GM18868 (cell line): ENCODE measurements at regions not wholly inside any gene's neighbourhood (a gene's known extent, or its start where the extent isn't known, plus 50 kb on each side); places are given as distances from the start of the nearest gene placed in this dataset.

Source experiments
- ATAC-seq: cut with Tn5 transposase; IDR thresholded peaks from one replicate; pipeline ENCODE4 v1.9.1; 2021; ENCODE audit warnings: mild to moderate bottlenecking, moderate library complexity; ENCODE audit not compliant: unreplicated experiment

- ATAC-seq = no peak
These were observed 561.4 kb downstream of the CDK5RAP2 start for GRCh38 chr9:120018550-120018949.

DNA sequence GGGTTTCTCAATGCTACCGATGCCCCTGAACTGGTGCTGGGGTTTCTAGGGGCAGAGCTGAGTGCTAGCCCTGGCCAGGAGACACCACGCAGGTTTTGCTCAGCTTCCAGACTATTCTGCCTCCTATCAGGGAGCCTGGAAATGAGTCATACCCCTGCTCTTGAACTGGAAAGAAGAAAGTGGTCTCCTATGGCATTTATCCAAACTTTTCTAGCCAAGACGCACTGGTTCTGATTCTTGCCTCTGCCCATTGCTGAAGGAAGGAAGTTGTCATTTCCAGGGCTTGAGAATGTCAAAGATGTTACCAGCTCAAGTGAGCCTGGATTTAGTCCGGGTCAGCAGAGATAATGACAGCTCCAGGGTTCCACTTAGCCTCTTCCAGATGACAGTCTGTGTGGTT is 561.9 kb downstream of the CDK5RAP2 start:
- no peak for ATAC-seq

GRCh38 chr9:120016231-120016630 is 563.7 kb downstream of the CDK5RAP2 start:
- ATAC-seq = no peak

DNA sequence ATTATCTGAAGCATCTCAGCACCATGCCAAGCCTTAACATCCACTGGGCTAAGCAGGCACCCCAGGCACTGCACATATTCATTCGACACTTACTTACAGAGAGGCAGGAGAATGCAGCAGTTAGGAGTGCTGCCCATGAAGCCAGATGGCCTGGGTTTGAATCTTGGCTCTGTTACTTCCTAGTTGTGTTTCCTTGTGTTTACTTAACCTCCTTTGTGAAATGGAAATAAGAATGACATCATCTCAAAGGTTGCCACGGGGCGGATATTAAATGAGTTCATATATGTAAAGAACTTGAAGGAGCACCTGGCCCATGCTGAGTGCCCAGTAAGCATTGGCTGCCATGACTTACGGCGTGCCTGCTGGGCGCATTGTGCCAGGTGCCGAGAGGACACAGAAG is 565.2 kb downstream of the CDK5RAP2 start:
- no peak for ATAC-seq

- ATAC-seq = no peak
These were observed 570.1 kb downstream of the CDK5RAP2 start for GRCh38 chr9:120009856-120010255.

DNA sequence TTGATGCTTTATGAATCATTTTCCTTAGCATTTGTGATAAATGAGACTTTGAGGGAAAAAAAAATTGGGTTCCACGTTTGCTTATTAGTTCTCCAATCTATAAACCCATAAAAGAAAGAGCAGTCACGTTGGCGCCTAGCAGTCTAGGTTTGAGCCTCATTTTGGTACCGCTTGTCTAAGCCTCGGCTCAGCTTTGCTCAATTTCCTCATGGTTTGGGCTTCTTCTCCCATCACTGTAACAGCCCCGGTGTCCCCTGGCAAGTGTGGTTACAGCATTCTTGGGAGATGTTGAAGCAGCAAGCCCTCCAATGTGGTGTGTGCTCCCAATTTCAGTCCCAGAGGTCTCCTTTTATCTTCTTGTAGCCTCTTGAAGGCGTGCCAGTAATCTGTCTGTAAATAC is 578.4 kb downstream of the CDK5RAP2 start:
- ATAC-seq = no peak

- ATAC-seq = no peak
These were observed 581.4 kb downstream of the CDK5RAP2 start for GRCh38 chr9:119998614-119999013.

GRCh38 chr9:119991797-119992196 is 588.2 kb downstream of the CDK5RAP2 start:
- no peak for ATAC-seq

DNA sequence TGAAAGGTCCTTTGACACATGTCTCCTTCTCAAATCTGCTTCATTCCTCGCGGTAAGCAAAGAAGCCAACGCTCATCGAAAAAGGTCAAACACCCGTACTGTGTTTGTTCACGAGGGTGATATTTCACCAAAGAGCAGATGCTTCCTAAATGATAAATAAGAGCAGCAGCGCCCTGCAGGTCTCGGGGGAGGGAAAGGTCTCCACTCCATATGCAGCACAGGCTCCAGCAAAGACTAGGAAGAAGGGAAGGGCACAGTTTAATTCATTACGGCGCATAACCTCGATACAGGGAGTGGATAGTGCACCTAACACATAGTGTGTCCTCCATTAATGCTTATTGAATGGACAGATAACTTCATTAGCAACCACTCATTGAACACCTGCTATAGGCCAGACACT is 593.3 kb downstream of the CDK5RAP2 start:
- ATAC-seq = no peak

GRCh38 chr9:119986205-119986604 is 593.8 kb downstream of the CDK5RAP2 start:
- no peak for ATAC-seq

- ATAC-seq = no peak
These were observed 604.8 kb upstream of the BRINP1 start for GRCh38 chr9:119974026-119974425.

DNA sequence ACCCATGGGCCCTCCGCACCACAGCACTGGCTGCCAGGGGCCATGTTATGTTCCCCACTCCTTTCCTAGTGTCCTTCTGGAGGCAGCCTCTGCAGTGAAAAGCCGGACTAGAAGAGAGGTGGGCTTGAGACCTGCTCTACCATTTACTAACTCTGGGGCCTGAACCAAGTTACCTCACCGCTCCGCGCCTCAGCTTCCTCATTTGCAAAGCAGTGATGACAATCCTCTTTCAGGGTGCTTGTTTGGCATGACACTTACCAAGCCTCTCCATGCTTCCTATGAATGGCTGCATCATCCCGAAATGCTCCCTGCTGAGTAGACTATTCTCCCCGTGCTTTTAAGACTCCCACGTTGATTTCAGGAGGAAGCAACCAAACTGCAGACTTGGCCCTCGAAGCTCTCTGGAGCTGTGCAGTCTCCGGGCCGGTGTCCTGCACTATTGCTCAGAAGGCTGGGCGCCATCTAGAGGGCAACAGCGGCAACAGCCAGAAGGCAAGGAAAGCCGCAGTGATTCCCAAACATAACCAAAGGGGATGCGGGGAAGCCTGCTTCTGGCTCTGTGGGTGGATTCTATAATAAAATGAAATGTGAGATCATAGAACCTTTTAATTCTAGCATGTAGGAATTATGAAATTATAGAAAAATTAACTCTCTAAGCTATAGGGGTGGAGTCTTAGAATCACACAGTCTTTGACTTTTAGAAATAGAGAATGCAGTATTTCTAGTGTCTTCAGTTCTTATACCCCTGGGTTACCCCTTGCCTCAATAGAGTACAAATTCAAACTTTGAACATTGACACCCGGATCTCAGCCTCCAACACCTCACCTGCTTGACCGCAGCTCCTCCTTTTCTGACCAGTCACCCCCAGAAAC is 599.8 kb upstream of the BRINP1 start:
- ATAC-seq = peak; percentile 98

- no peak for ATAC-seq
These were observed 598.8 kb upstream of the BRINP1 start for GRCh38 chr9:119967867-119968535.

DNA sequence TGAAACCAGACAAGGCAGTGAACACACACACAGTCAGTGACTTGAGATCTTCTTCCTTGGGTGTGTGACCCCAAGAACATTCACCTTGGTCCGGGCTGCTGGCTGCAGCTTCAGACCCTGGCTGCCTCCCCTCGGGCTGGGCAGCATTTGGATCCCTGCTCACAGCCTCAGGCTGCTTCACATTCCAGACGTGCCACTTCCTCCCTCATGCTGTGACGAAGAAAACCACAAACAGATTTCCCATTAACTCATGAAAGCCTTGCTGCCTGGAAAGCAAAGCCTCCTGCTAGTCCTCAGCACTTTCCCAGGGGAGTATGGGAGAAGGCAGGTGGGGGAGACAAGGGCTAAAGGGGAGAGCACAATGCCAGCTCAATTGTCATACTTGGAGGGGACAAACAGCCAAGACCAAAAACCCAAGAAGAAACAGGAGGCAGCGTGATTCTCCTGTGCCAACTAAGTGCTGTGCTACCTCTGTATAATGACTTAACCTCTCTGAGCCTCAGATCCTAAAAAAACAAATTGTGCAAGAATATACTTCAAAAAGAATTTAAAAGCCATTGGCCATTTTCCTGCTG is 594.6 kb upstream of the BRINP1 start:
- no peak for ATAC-seq

GRCh38 chr9:119963258-119963797 is 594.1 kb upstream of the BRINP1 start:
- no peak for ATAC-seq

DNA sequence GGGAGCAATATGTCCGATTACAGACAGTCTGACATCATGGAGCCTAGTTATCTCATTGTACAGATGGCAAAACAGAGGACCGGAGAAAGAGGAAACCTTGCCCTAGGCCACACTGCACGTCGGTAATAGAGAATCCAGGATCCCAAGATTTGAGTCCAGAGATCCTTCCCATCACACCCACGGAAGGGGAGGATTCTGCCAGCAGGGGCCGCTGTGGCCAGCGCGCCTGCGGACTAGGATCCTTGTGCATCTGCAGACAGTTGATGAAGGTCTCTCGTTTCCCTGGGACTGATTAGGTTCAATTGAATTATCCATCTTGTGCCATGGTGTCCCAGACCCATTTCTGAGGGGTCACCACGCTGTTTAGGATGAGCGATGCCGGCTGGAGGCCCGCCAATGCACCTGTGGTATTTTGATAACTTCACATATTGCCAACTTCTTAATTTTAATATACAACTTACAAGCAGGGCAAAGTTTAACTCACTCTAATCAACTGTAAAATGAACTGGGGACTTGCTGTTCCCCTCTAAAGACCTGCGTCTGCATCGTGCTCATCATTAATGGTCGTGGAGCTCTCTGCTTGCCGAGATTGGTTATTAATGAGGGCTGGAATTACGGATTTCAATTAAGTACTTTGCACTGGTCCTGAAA is 592.7 kb upstream of the BRINP1 start:
- no peak for ATAC-seq

- no peak for ATAC-seq
These were observed 590.8 kb upstream of the BRINP1 start for GRCh38 chr9:119959846-119960545.

DNA sequence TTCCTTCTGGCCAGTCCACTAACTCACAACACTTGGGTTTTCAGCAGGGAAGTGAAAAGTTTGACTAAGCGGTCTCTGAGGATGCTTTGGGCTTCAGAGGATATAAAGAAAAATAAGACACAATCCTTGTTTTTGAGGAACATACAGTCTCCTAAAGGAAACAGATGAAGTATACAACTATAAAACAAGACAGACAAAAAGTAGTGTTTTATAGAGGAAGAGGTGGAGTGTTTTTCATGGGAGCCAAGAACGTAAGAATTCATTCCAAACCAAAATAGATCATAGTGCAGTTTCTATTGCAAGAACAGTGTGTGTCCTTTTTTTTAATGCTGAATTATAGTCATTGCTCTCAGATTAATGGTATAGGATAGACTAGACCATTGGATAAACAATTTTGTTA is 586.9 kb upstream of the BRINP1 start:
- ATAC-seq = no peak

DNA sequence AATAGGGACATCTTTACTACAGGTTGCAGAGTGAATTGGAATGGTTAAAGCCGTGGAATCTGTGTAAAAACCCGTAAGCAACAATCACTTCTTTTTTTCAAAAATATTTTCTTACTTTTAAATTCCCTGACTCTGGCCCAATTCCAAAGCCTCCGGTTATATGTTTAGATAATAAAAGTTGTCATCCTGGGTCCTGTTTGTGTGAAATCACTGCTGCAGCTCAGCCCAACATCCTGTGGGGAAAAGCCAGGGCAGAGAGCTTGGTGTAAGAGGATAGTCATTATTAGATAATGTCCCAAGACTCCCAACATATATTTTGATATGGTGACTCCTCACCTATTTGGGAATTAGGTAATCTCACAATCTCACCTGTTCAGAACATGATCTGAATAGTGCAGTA is 586.0 kb upstream of the BRINP1 start:
- no peak for ATAC-seq

GRCh38 chr9:119951591-119951990 is 582.4 kb upstream of the BRINP1 start:
- no peak for ATAC-seq

- ATAC-seq = no peak
These were observed 581.9 kb upstream of the BRINP1 start for GRCh38 chr9:119951090-119951489.
